Caco-2 (cell line): ENCODE measurements at regions not wholly inside any gene's neighbourhood (a gene's known extent, or its start where the extent isn't known, plus 50 kb on each side); places are given as distances from the start of the nearest gene placed in this dataset.
"Not testable (repeated sequence)": the region's sequence is repeated elsewhere in the genome, so short reads cannot be mapped to it uniquely, and the experiment has no call there.

Experiments
- BruUV-seq: library from RNA; stranded (reverse); fragments of 400-500 nt; replicated peaks from 2 replicates; lab custom pipeline; 2021; lab: Mats Ljungman, UMichigan
- CTCF ChIA-PET: fragments of 300-600 bp; sonication (Branson Sonifier 250); formaldehyde crosslinking; loops from one replicate; lab custom pipeline; 2022; ENCODE audit warnings: antibody characterized with exemption; lab: Charles Lee
- POLR2A ChIA-PET: fragments of 300-600 bp; sonication (Branson Sonifier 250); formaldehyde crosslinking; loops from one replicate; lab custom pipeline; 2022; ENCODE audit warnings: antibody characterized with exemption; lab: Charles Lee
- DNase-seq, 2 experiments: peaks; one replicate each; pipeline versions ENCODE4 v3.0.0 to v3.0.0-alpha.2; 2020 to 2022
- H3K27me3 ChIP-seq: replicated peaks from 2 replicates; pipeline ENCODE4 v1.6.0; 2011; ENCODE audit warnings: low read length; ENCODE audit not compliant: control insufficient read depth, insufficient read depth
- H3K36me3 ChIP-seq: 2 replicates; pipeline ENCODE4 v1.5.1; 2011; ENCODE audit warnings: low read length; ENCODE audit not compliant: control insufficient read depth, insufficient read depth
- H3K4me1 ChIP-seq: fragments of 250-450 bp; sonication (Bioruptor Pico); 2 replicates; pipeline ENCODE4 v1.5.1; 2020; ENCODE audit warnings: mild to moderate bottlenecking
- H3K4me3 ChIP-seq: 2 replicates; pipeline ENCODE4 v1.5.1; 2011; ENCODE audit warnings: low read depth, mild to moderate bottlenecking, control low read depth, low read length
- H3K9me3 ChIP-seq: fragments of 250-450 bp; sonication (Bioruptor Pico); 2 replicates; pipeline ENCODE4 v1.5.1; 2020; ENCODE audit warnings: mild to moderate bottlenecking, moderate library complexity
- H3K27ac Mint-ChIP-seq: one replicate; pipeline ENCODE4 v1.8.0; 2022; ENCODE audit warnings: mixed read lengths; ENCODE audit not compliant: unreplicated experiment
- H3K27me3 Mint-ChIP-seq: one replicate; pipeline ENCODE4 v1.8.0; 2022; ENCODE audit warnings: mixed read lengths; ENCODE audit not compliant: insufficient read depth, unreplicated experiment
- H3K36me3 Mint-ChIP-seq: one replicate; pipeline ENCODE4 v1.8.0; 2022; ENCODE audit warnings: mild to moderate bottlenecking, mixed read lengths; ENCODE audit not compliant: insufficient read depth, unreplicated experiment
- H3K4me1 Mint-ChIP-seq: one replicate; pipeline ENCODE4 v1.8.0; 2022; ENCODE audit warnings: low read depth, mixed read lengths; ENCODE audit not compliant: unreplicated experiment
- H3K4me3 Mint-ChIP-seq: one replicate; pipeline ENCODE4 v1.8.0; 2022; ENCODE audit warnings: mild to moderate bottlenecking, moderate library complexity, mixed read lengths; ENCODE audit not compliant: unreplicated experiment
- H3K9me3 Mint-ChIP-seq: one replicate; pipeline ENCODE4 v1.8.0; 2022; ENCODE audit warnings: mixed read lengths; ENCODE audit not compliant: unreplicated experiment
- CTCF ChIP-seq, 2 experiments: fragments of 200-600 bp in 1 of 2; IDR thresholded peaks; 1 replicate in 1 of 2; 2 replicates in 1 of 2; pipeline versions ENCODE4 v1.5.1 to v1.8.0; 2011 to 2022; ENCODE audit warnings: antibody characterized with exemption in 1 of 2, control low read depth in 1 of 2, inconsistent platforms in 1 of 2, low read depth in 1 of 2, low read length in 1 of 2, mild to moderate bottlenecking in 1 of 2, moderate library complexity in 1 of 2; ENCODE audit not compliant: insufficient read depth in 1 of 2, severe bottlenecking in 1 of 2, unreplicated experiment in 1 of 2
- intact Hi-C: fragments of 100-400 bp; cut with micrococcal nuclease; formaldehyde crosslinking; loops from one replicate; pipeline ENCODE4 v1.10.0; 2022; ENCODE audit not compliant: unreplicated experiment

- intact Hi-C loops, result no loop called here
- no peaks in the 10 kb centered on the region for H3K36me3 ChIP-seq
- H3K4me1 Mint-ChIP-seq, result no peaks in the 10 kb centered on the region
- no peak for TF ChIP-seq CTCF (IDR thresholded peaks at IDR 0.05; ENCODE audit: insufficient read depth in 1 of 2, low read depth in 1 of 2, low read length in 1 of 2, severe bottlenecking in 1 of 2, unreplicated experiment in 1 of 2)
- H3K36me3 Mint-ChIP-seq, result no peaks in the 10 kb centered on the region
- H3K4me3 ChIP-seq, result no peak overlapping the region
- POLR2A ChIA-PET, result no interaction called here
- no peak for DNase-seq
- CTCF ChIA-PET, result no interaction called here
- H3K27me3 ChIP-seq, result no peaks in the 10 kb centered on the region
- BruUV-seq, result no TSS peak
- no peak overlapping the region for H3K27ac Mint-ChIP-seq
- no peak overlapping the region for H3K4me3 Mint-ChIP-seq
- H3K4me1 ChIP-seq, result no peaks in the 10 kb centered on the region
- H3K27me3 Mint-ChIP-seq, result no peaks in the 10 kb centered on the region
- no peaks in the 10 kb centered on the region for H3K9me3 Mint-ChIP-seq
- H3K9me3 ChIP-seq, result no peaks in the 10 kb centered on the region
Measured at GRCh38 chr5:118293378-118293777, 695.0 kb downstream of the DTWD2 start.

GRCh38 chr5:118290204-118290603, 698.1 kb downstream of the DTWD2 start:
- no peak overlapping the region for H3K4me3 Mint-ChIP-seq
- no peaks in the 10 kb centered on the region for H3K9me3 Mint-ChIP-seq
- H3K4me1 Mint-ChIP-seq, result no peaks in the 10 kb centered on the region
- DNase-seq, result no peak
- intact Hi-C loops, result no loop called here
- Histone ChIP-seq H3K9me3 (no peaks in the 10 kb centered on the region), H3K4me3 (no peak overlapping the region), H3K36me3 (no peaks in the 10 kb centered on the region), H3K4me1 (no peaks in the 10 kb centered on the region), H3K27me3 (no peaks in the 10 kb centered on the region)
- no peaks in the 10 kb centered on the region for H3K36me3 Mint-ChIP-seq
- no peak overlapping the region for H3K27ac Mint-ChIP-seq
- no peaks in the 10 kb centered on the region for H3K27me3 Mint-ChIP-seq
- no TSS peak for BruUV-seq
- POLR2A ChIA-PET, result no interaction called here
- CTCF ChIA-PET, result no interaction called here
- no peak for TF ChIP-seq CTCF (IDR thresholded peaks at IDR 0.05; ENCODE audit: insufficient read depth in 1 of 2, low read depth in 1 of 2, low read length in 1 of 2, severe bottlenecking in 1 of 2, unreplicated experiment in 1 of 2)

- H3K36me3 Mint-ChIP-seq, intact Hi-C loops: not testable (repeated sequence)
Measured at GRCh38 chr5:118284230-118284629, 704.1 kb downstream of the DTWD2 start.

GRCh38 chr5:118282480-118283038, 705.8 kb downstream of the DTWD2 start:
- H3K9me3 ChIP-seq, intact Hi-C loops, H3K27me3 Mint-ChIP-seq, H3K4me3 ChIP-seq, H3K4me1 Mint-ChIP-seq, CTCF ChIA-PET, H3K4me1 ChIP-seq, POLR2A ChIA-PET, DNase-seq, H3K36me3 Mint-ChIP-seq, H3K27me3 ChIP-seq, H3K36me3 ChIP-seq, H3K4me3 Mint-ChIP-seq, BruUV-seq, H3K27ac Mint-ChIP-seq: not testable (repeated sequence)
- H3K9me3 Mint-ChIP-seq, result peaks cover 11% of the 10 kb centered on the region

More at GRCh38 chr5:118284230-118284629, 704.1 kb downstream of the DTWD2 start:
- H3K9me3 ChIP-seq, H3K4me3 ChIP-seq, H3K27me3 Mint-ChIP-seq, H3K4me1 Mint-ChIP-seq, CTCF ChIA-PET, H3K36me3 ChIP-seq, H3K4me1 ChIP-seq, H3K4me3 Mint-ChIP-seq, BruUV-seq, H3K27ac Mint-ChIP-seq, H3K27me3 ChIP-seq, POLR2A ChIA-PET, DNase-seq: not testable (repeated sequence)
- peaks cover 11% of the 10 kb centered on the region for H3K9me3 Mint-ChIP-seq
